NCI-H345 treated with DMSO at 0.1 percent for 48 hours (cell line): ENCODE measurements at regions not wholly inside any gene's neighbourhood (a gene's known extent, or its start where the extent isn't known, plus 50 kb on each side); places are given as distances from the start of the nearest gene placed in this dataset.

Experiments
- DNase-seq: peaks from one replicate; lab custom pipeline; 2025; ENCODE audit not compliant: unreplicated experiment; lab: John Stamatoyannopoulos, UW

GRCh38 chr5:106732624-106733023 lies 938.1 kb downstream of the EFNA5 start:
- DNase-seq, result no peak

GRCh38 chr5:106730912-106731311 lies 939.8 kb downstream of the EFNA5 start:
- no peak for DNase-seq

DNA sequence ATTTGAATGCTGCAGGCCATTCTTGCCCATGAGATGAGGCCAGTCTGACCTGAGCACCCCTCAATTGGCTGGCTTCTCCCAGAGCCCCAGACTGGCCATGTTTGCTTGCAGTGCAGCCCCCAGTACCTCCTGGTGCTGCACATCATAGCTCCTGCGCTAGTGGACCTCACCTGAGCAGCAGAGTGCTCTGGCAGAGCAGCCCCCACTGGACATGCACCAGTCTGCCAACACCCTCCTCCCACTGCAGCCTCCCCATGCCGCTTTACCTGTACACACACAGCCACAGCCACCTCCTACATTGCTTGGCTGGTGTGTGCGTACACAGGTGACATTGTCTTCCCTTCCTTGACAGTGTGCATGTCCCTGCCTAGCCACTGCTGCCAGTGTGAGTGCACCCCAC lies 940.2 kb downstream of the EFNA5 start:
- no peak for DNase-seq

DNA sequence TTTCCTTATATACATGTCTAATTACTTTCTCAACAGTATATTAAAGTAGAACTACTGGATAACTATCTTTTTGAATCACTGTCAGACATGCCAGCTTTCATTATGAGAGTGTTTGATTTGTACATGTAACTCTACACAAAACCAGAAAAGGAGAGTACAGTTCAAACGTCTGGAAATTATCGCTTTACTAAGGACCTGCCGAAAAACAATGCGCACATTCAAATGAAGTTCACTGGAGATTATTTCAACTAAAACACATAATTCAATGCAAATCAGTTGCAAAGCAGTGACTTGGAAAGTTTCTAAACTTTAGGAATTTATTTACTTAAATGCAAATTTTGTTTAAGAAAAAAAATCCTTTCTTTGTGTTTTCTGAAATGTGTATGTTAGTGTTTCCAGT lies 942.5 kb downstream of the EFNA5 start:
- no peak for DNase-seq

GRCh38 chr5:106727071-106727470 lies 943.7 kb downstream of the EFNA5 start:
- no peak for DNase-seq

GRCh38 chr5:106720367-106720766 lies 950.4 kb downstream of the EFNA5 start:
- no peak for DNase-seq

DNA sequence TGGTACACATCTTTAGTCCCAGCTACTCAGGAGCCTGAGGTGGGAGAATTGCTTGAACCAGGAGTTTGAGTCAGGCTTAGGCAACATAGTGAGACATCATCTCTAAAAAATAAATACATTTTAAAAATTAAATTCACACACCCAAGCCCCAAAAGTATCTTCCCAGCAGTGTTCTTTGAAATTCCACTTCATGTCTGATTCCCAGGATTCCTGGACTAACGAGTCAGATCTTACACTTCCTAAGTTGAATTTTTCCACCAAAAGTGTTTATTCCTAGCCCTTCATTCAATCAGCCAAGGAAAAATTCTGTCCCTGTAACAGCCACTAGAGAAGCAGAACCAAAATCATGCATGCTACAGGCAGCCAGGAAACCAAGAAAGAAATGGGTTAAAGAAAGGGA lies 970.9 kb downstream of the EFNA5 start:
- no peak for DNase-seq

DNA sequence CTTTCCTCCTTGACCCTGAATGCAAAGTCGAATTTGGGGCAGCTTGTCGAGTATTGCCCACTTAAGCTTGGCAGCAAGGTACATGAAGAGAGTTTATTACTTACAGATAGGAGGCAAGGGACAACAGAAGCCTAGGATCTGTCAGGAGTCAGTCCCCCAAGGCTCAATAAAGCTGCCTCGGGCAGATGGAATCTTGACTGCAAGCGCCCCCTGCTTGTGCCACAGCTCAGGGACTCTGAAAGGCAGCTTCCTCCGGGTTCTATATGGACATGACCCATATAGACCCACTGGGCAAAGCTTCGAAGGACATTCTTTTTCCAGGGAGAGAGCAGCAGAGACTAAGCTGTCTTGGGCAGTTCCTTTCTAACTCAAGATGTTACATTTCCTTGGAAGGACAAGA lies 971.5 kb downstream of the EFNA5 start:
- DNase-seq, result no peak

DNA sequence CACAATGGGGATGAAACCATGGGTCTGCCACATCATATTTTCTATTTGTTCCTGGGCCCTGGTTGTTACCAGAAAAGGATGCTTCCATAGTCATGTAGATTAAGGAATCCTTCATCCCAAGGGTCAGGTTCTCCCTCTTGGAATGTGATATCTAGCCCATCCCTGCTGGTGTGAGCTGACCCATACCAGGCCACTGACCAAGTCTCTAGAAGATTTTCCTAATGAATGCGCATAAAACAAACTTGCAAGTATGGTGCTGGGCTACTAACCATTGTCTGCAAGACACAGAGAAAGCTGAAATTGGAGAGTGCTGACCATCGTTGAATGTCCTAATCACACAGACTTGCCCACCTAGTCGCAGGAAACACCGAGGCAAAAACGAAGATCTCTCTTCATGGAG lies 972.6 kb downstream of the EFNA5 start:
- no peak for DNase-seq

DNA sequence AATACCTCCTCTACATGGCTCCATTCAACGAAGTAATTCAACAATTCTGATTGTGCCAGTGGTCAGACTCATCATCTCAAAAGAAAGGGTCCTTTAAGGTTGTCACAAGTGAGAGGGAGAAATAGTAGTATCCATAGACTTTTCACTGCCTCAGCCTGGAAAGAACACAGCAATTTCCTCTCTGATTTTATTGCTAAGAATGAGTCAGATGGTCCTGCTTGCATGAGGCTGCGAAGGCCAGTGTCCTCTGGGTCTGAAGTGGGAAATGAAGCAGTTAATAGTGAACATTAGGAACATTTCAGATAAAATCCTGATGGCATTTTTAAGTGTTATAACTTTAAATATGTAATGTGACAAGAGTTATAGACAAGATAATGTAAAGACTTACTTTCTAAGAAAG lies 979.0 kb downstream of the EFNA5 start:
- no peak for DNase-seq

DNA sequence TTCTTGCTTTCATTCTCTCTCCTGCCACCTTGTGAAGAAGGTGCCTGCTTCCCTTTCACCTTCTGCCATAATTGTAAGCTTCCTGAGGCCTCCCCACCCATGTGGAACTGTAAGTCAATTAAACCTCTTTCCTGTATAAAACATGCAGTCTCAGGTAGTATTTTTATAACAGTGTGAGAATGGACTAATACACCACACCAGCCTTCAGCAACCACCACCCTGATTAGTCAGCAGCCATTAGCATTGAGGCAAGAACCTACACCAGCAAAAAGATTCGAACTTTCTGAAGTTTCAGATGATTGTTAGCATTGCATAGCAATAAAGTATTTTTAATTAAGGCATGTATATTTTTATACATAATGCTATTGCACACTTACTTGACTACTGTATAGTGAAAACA lies 980.2 kb downstream of the EFNA5 start:
- no peak for DNase-seq

- DNase-seq, result no peak
Observed at GRCh38 chr5:106680330-106680729, 990.4 kb downstream of the EFNA5 start.

GRCh38 chr5:106677057-106677456 lies 993.7 kb downstream of the EFNA5 start:
- no peak for DNase-seq

DNA sequence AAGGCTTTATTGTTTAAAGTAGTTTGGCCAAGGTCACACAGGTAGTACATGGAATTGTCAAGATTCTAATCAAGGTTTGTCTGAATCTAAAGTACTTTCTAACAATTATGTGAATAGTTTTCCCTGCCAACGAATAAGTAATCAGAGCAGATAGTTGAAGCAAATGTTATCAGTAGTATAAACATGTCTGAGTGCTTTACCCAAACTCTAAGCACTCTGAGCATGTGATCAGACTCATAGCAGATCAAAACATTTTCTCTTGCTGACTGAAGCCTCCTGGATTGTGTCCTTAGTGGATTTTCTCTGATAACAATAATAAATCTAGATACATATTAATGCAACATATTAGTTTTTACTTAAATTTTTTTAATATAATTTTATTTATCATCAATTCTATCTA lies 995.0 kb downstream of the EFNA5 start:
- DNase-seq, result no peak

DNA sequence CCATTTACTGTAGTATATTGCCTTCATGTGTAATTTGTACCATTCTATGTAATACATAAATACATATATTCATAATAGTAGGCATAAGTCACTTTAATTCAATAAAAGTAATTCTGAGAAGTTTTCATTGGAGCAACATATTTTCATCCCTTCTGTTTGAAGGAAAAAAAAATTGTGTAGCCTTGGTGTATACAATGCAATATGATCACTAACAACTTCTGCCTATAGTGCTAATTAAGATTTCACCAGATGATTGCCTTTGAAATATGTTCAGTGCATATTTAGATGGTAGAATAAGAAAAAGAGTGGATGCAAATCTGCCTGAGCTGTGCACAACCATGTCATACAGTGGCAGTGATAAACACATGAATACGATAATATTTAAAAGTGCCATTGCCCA lies 996.8 kb downstream of the EFNA5 start:
- DNase-seq, result no peak

DNA sequence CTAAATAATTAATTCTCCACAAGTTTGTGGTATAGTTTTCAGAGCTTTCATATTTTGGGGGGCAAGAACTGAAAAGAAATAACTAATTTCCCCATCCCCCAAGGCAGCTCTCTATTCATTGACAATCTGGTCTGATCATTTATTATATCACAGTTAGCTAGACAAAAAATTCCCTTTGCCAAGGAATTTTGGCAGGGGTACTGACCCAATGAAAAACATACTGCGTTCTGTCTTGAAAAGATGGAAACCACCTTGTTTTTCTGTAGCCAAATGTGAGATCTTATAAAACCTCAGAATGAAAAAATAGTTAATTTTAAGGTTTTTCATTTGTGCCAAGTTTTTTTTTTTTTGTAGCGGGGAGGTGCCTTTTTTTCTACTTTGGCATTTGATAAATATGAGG lies 1008.9 kb downstream of the EFNA5 start:
- no peak for DNase-seq

GRCh38 chr5:106660681-106661080 lies 1010.1 kb downstream of the EFNA5 start:
- DNase-seq, result no peak

DNA sequence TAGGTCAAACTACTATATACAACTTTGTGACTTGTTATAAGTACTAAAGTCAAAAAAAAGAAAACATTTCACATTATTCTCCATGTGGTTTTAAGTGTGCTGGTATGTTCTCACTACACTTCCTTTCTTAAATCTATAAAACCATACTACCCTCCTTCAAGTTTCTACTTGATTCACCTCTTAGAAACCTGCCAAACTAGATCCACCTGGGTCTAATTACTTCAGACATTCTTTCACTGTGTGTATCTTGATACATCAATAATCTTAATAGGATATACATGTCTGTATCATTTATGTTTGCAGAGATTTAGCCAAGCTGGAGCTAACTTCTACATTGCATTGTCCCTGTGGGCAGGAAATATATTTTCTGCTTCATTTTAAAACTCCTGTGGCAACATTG lies 1012.6 kb downstream of the EFNA5 start:
- no peak for DNase-seq

GRCh38 chr5:106656821-106657220 lies 1013.9 kb downstream of the EFNA5 start:
- DNase-seq, result no peak

GRCh38 chr5:106649031-106649430 lies 1021.7 kb downstream of the EFNA5 start:
- DNase-seq, result no peak

DNA sequence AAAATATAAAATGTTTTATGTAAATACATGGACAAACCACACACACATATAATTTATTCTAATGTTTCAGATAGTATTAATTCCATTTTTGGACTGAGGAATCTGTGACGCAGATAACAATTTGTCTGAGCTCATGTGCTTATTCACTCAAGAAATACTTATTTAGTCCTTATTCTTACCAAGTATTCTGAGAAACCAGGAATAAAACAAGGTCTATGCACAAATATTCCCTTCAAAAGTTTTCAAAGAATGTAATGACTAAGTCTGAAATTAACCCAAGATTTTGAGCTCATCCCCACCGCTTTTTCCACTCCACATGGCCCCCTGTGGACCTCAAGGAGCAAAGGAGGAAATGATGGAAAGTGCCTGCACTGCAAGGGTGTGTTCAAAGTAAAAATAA lies 1022.3 kb downstream of the EFNA5 start:
- no peak for DNase-seq

GRCh38 chr5:106646106-106646505 lies 1024.6 kb downstream of the EFNA5 start:
- DNase-seq, result no peak

DNA sequence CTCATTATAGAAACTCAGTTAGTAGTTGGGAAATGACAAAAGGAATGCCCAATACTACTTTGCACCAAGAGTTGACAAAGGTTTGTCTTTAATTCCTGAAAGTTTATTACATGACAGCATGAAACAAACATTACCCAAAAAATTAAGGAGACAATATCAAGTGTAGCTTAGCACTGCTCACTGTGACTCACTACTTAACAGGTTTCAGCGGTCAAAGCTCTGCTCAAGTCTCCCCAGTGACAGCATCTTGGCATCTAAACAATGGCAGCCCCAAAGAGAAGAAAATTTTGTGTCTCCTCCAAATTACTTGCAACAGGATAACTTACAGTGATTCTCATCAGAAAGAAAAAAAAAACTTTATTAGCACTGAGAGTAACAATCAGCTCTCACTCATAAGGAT lies 1030.2 kb downstream of the EFNA5 start:
- no peak for DNase-seq

- no peak for DNase-seq
Observed at GRCh38 chr5:106639488-106639887, 1031.2 kb downstream of the EFNA5 start.
